Tibial artery (tissue), 4 donors: ENCODE measurements at regions not wholly inside any gene's neighbourhood (a gene's known extent, or its start where the extent isn't known, plus 50 kb on each side); places are given as distances from the start of the nearest gene placed in this dataset.
"Not testable (repeated sequence)": the region's sequence is repeated elsewhere in the genome, so short reads cannot be mapped to it uniquely, and the experiment has no call there.

Experiments
- DNase-seq, 2 donors: peaks; one replicate each; pipeline ENCODE4 v3.0.0-alpha.2; 2019
- H3K27ac ChIP-seq, 2 donors: fragments of 200-600 bp; sonication (generic) in 1 of 2; 1 replicate in 1 of 2; 2 replicates in 1 of 2; pipeline ENCODE4 v1.5.1; 2018 to 2019; ENCODE audit warnings: mild to moderate bottlenecking in 1 of 2
- H3K27me3 ChIP-seq, 2 donors: fragments of 200-600 bp; sonication (generic) in 1 of 2; one replicate each; pipeline versions ENCODE4 v1.5.1 to v1.6.0; 2016 to 2019
- H3K36me3 ChIP-seq, 3 donors: fragments of 200-600 bp; sonication (generic) in 2 of 3; one replicate each; pipeline ENCODE4 v1.5.1; 2016 to 2019; ENCODE audit warnings: mild to moderate bottlenecking in 2 of 3
- H3K4me1 ChIP-seq, 4 donors: fragments of 200-600 bp; sonication (generic) in 2 of 4; 1 replicate in 3 of 4; 2 replicates in 1 of 4; pipeline ENCODE4 v1.5.1; 2016 to 2019
- H3K4me3 ChIP-seq, 2 donors: fragments of 200-600 bp; sonication (generic) in 1 of 2; 1 replicate in 1 of 2; 2 replicates in 1 of 2; pipeline ENCODE4 v1.5.1; 2018 to 2019; ENCODE audit warnings: mild to moderate bottlenecking in 2 of 2
- H3K9me3 ChIP-seq, 3 donors: fragments of 200-600 bp; sonication (generic) in 1 of 3; one replicate each; pipeline ENCODE4 v1.5.1; 2016 to 2019
- CTCF ChIP-seq, 2 experiments: fragments of 200-600 bp in 1 of 2; fragments of 450-650 bp in 1 of 2; IDR thresholded peaks; one replicate each; pipeline ENCODE4 v1.5.1; 2017 to 2019; ENCODE audit warnings: antibody characterized with exemption in 2 of 2, mild to moderate bottlenecking in 1 of 2, moderate library complexity in 1 of 2
- intact Hi-C: fragments of 100-400 bp; cut with DNase I; formaldehyde crosslinking; loops from one replicate; pipeline ENCODE4 v1.15.0; 2023; ENCODE audit warnings: low total_unique reads

GRCh38 chr13:65309906-65310305 is 1920.2 kb downstream of the PCDH9 start:
- H3K27me3 ChIP-seq: no peaks in the 10 kb centered on the region

GRCh38 chr13:65308729-65309128 is 1921.4 kb downstream of the PCDH9 start:
- DNase-seq, intact Hi-C loops, H3K36me3 ChIP-seq, H3K4me1 ChIP-seq, H3K27ac ChIP-seq, H3K27me3 ChIP-seq, H3K9me3 ChIP-seq, H3K4me3 ChIP-seq: not testable (repeated sequence)

More at GRCh38 chr13:65309906-65310305, 1920.2 kb downstream of the PCDH9 start:
- H3K4me1 ChIP-seq: no peaks in the 10 kb centered on the region
- H3K36me3 ChIP-seq: no peaks in the 10 kb centered on the region
- DNase-seq: no peak
- no peak for TF ChIP-seq CTCF (IDR thresholded peaks at IDR 0.05)
- intact Hi-C loops: no loop called here
- H3K27ac ChIP-seq: no peak overlapping the region
- peaks cover 0 to 7% (median 6%) of the 10 kb centered on the region in 3 donors for H3K9me3 ChIP-seq
- H3K4me3 ChIP-seq: no peak overlapping the region

- H3K27me3 ChIP-seq: no peaks in the 10 kb centered on the region
- no peaks in the 10 kb centered on the region for H3K36me3 ChIP-seq
- H3K9me3 ChIP-seq: peaks cover 0 to 3% (median 0%) of the 10 kb centered on the region in 3 donors
- intact Hi-C loops: no loop called here
- H3K4me1 ChIP-seq: no peaks in the 10 kb centered on the region
- TF ChIP-seq CTCF (IDR thresholded peaks at IDR 0.05): no peak
- no peak for DNase-seq
- no peak overlapping the region for H3K4me3 ChIP-seq
- H3K27ac ChIP-seq: no peak overlapping the region
These were observed 1923.1 kb downstream of the PCDH9 start for GRCh38 chr13:65307056-65307455.

GRCh38 chr13:65302691-65303090 is 1927.4 kb downstream of the PCDH9 start:
- TF ChIP-seq CTCF (IDR thresholded peaks at IDR 0.05): no peak
- H3K4me3 ChIP-seq: no peak overlapping the region
- no peaks in the 10 kb centered on the region for H3K9me3 ChIP-seq
- no peak overlapping the region for H3K27ac ChIP-seq
- DNase-seq: no peak
- no peaks in the 10 kb centered on the region for H3K36me3 ChIP-seq
- no peaks in the 10 kb centered on the region for H3K4me1 ChIP-seq
- intact Hi-C loops: no loop called here
- H3K27me3 ChIP-seq: no peaks in the 10 kb centered on the region

- no peaks in the 10 kb centered on the region for H3K27me3 ChIP-seq
- H3K9me3 ChIP-seq: no peaks in the 10 kb centered on the region
- no peak for DNase-seq
- no peaks in the 10 kb centered on the region for H3K4me1 ChIP-seq
- H3K4me3 ChIP-seq: no peak overlapping the region
- intact Hi-C loops: no loop called here
- H3K27ac ChIP-seq: no peak overlapping the region
- TF ChIP-seq CTCF (IDR thresholded peaks at IDR 0.05): no peak
- no peaks in the 10 kb centered on the region for H3K36me3 ChIP-seq
These were observed 1928.6 kb downstream of the PCDH9 start for GRCh38 chr13:65301506-65301905.

- no peaks in the 10 kb centered on the region for H3K27me3 ChIP-seq
- intact Hi-C loops: no loop called here
- no peak overlapping the region for H3K27ac ChIP-seq
- DNase-seq: no peak
- H3K4me3 ChIP-seq: no peak overlapping the region
- H3K4me1 ChIP-seq: no peaks in the 10 kb centered on the region
- H3K9me3 ChIP-seq: no peaks in the 10 kb centered on the region
- no peak for TF ChIP-seq CTCF (IDR thresholded peaks at IDR 0.05)
- no peaks in the 10 kb centered on the region for H3K36me3 ChIP-seq
These were observed 1929.9 kb downstream of the PCDH9 start for GRCh38 chr13:65300220-65300619.
